Panc1 (cell line): ENCODE measurements at regions not wholly inside any gene's neighbourhood (a gene's known extent, or its start where the extent isn't known, plus 50 kb on each side); places are given as distances from the start of the nearest gene placed in this dataset.

Source experiments
- ATAC-seq: fragments of 200-7000 bp; cut with Tn5 transposase; 2 replicates; pipeline ENCODE4 v1.9.1; 2020; ENCODE audit warnings: mild to moderate bottlenecking, moderate library complexity
- BruUV-seq: library from RNA; stranded (reverse); fragments of 400-500 nt; replicated peaks from 2 replicates; lab custom pipeline; 2021; lab: Mats Ljungman, UMichigan
- CTCF ChIA-PET: fragments of 300-600 bp; sonication (Branson Sonifier 250); formaldehyde crosslinking; loops from one replicate; lab custom pipeline; 2022; ENCODE audit warnings: antibody characterized with exemption; lab: Charles Lee
- POLR2A ChIA-PET: fragments of 300-600 bp; sonication (Branson Sonifier 250); formaldehyde crosslinking; loops from one replicate; lab custom pipeline; 2022; ENCODE audit warnings: antibody characterized with exemption; lab: Charles Lee
- DNase-seq: peaks from one replicate; pipeline ENCODE4 v3.0.0-alpha.2; 2010; ENCODE audit warnings: low read depth, low spot score
- H3K27ac ChIP-seq: 2 replicates; pipeline ENCODE4 v1.5.1; 2011; ENCODE audit warnings: mild to moderate bottlenecking, low read length, inconsistent platforms
- H3K27me3 ChIP-seq: fragments of 200-500 bp; sonication (Bioruptor generic); 2 replicates; pipeline ENCODE4 v1.6.0; 2014; ENCODE audit warnings: low read length, inconsistent platforms; ENCODE audit not compliant: control insufficient read depth, insufficient read depth
- H3K36me3 ChIP-seq: fragments of 200-500 bp; sonication (Bioruptor generic); 2 replicates; pipeline ENCODE4 v1.5.1; 2014; ENCODE audit warnings: inconsistent platforms, mild to moderate bottlenecking, low read length, moderate library complexity; ENCODE audit not compliant: control insufficient read depth, insufficient read depth
- H3K4me1 ChIP-seq: 2 replicates; pipeline ENCODE4 v1.5.1; 2011; ENCODE audit warnings: inconsistent platforms, mild to moderate bottlenecking, low read length, moderate library complexity; ENCODE audit not compliant: control insufficient read depth, insufficient read depth
- H3K4me3 ChIP-seq, 2 experiments: 2 replicates each; pipeline ENCODE4 v1.5.1; 2011 to 2012; ENCODE audit warnings: low read depth in 2 of 2, low read length in 2 of 2, mild to moderate bottlenecking in 2 of 2, inconsistent platforms in 1 of 2, moderate library complexity in 1 of 2
- H3K9me3 ChIP-seq: fragments of 200-500 bp; sonication (Bioruptor generic); 2 replicates; pipeline ENCODE4 v1.5.1; 2014; ENCODE audit warnings: low read depth, mild to moderate bottlenecking, inconsistent platforms, low read length, moderate library complexity; ENCODE audit not compliant: control insufficient read depth, insufficient read depth
- CTCF ChIP-seq: fragments of 450-650 bp; IDR thresholded peaks from 2 replicates; pipeline ENCODE4 v1.5.1; 2017; ENCODE audit warnings: mild to moderate bottlenecking
- POLR2AphosphoS5 ChIP-seq: IDR thresholded peaks from 2 replicates; pipeline ENCODE4 v1.6.1; 2012; ENCODE audit warnings: mild to moderate bottlenecking, low read depth, low read length, moderate library complexity
- REST ChIP-seq, 2 experiments: IDR thresholded peaks; 2 replicates each; pipeline ENCODE4 v1.6.1; 2011 to 2012; ENCODE audit warnings: low read depth in 2 of 2, control low read depth in 1 of 2, low read length in 1 of 2, mild to moderate bottlenecking in 1 of 2, moderate library complexity in 1 of 2; ENCODE audit not compliant: insufficient read depth in 1 of 2
- SIN3A ChIP-seq: IDR thresholded peaks from 2 replicates; pipeline ENCODE4 v1.6.1; 2012; ENCODE audit warnings: low read depth, mild to moderate bottlenecking, low read length, moderate library complexity, borderline replicate concordance; ENCODE audit not compliant: insufficient read depth
- TCF7L2 ChIP-seq: IDR thresholded peaks from 2 replicates; pipeline ENCODE4 v1.6.1; 2011; ENCODE audit warnings: mild to moderate bottlenecking, low read depth, low read length, inconsistent platforms
- in situ Hi-C: cut with HindIII; loops from 2 replicates; pipeline ENCODE4 v1.10.0; 2016; ENCODE audit warnings: low sequenced_read_pairs, low pct_unique_long_range_greater_than_20kb
- intact Hi-C: fragments of 100-400 bp; cut with micrococcal nuclease; formaldehyde crosslinking; loops from one replicate; pipeline ENCODE4 v1.10.0; 2022; ENCODE audit not compliant: unreplicated experiment

- intact Hi-C loops (no loop called here), in situ Hi-C loops (no loop called here)
- H3K9me3 ChIP-seq, result no peaks in the 10 kb centered on the region
- DNase-seq (no peak), ATAC-seq (no peak)
- TF ChIP-seq CTCF, result no peak
- TF ChIP-seq POLR2AphosphoS5, result no peak
- no peak for TF ChIP-seq SIN3A
- no peak for TF ChIP-seq TCF7L2
- H3K4me1 ChIP-seq, result no peaks in the 10 kb centered on the region
- CTCF ChIA-PET, result no interaction called here
- no peak overlapping the region for H3K4me3 ChIP-seq
- H3K27me3 ChIP-seq, result no peaks in the 10 kb centered on the region
- BruUV-seq, result no TSS peak
- H3K27ac ChIP-seq, result no peak overlapping the region
- POLR2A ChIA-PET, result no interaction called here
- no peaks in the 10 kb centered on the region for H3K36me3 ChIP-seq
Measured at GRCh38 chr9:95762322-95762721, 113.2 kb upstream of the ERCC6L2 start.

- CTCF ChIA-PET, result no interaction called here
Measured at GRCh38 chr9:95760791-95761190, 114.7 kb upstream of the ERCC6L2 start.

More at GRCh38 chr9:95760791-95761190, 114.7 kb upstream of the ERCC6L2 start:
- Histone ChIP-seq H3K27me3 (no peaks in the 10 kb centered on the region), H3K4me3 (no peak overlapping the region), H3K36me3 (no peaks in the 10 kb centered on the region), H3K9me3 (no peaks in the 10 kb centered on the region), H3K4me1 (no peaks in the 10 kb centered on the region), H3K27ac (no peak overlapping the region)
- ATAC-seq (no peak), DNase-seq (no peak)
- no peak for TF ChIP-seq POLR2AphosphoS5
- no peak for TF ChIP-seq SIN3A
- no peak for TF ChIP-seq TCF7L2
- TF ChIP-seq REST (IDR thresholded peaks at IDR 0.05; ENCODE audit: insufficient read depth in 1 of 2, low read depth in 2 of 2, low read length in 1 of 2), result no peak
- TF ChIP-seq CTCF, result no peak
- BruUV-seq, result no TSS peak
- intact Hi-C loops, result no loop called here
- POLR2A ChIA-PET, result no interaction called here
- in situ Hi-C loops, result no loop called here
